Chondrocyte (in vitro differentiated cells): ENCODE measurements at regions not wholly inside any gene's neighbourhood (a gene's known extent, or its start where the extent isn't known, plus 50 kb on each side); places are given as distances from the start of the nearest gene placed in this dataset.

Experiments used
- DNase-seq: peaks from one replicate; pipeline ENCODE4 v3.0.0; 2021; ENCODE audit warnings: mixed read lengths, low spot score
- H3K27ac Mint-ChIP-seq: one replicate; pipeline ENCODE4 v1.8.0; 2021; ENCODE audit warnings: mild to moderate bottlenecking, moderate library complexity, mixed read lengths; ENCODE audit not compliant: unreplicated experiment
- H3K27me3 Mint-ChIP-seq: 2 replicates; pipeline ENCODE4 v1.8.0; 2021; ENCODE audit warnings: low read depth, mixed read lengths
- H3K36me3 Mint-ChIP-seq: 2 replicates; pipeline ENCODE4 v1.8.0; 2021; ENCODE audit warnings: low read depth, mixed read lengths
- H3K4me1 Mint-ChIP-seq: 2 replicates; pipeline ENCODE4 v1.8.0; 2021; ENCODE audit warnings: low read depth, mild to moderate bottlenecking, mixed read lengths
- H3K4me3 Mint-ChIP-seq: one replicate; pipeline ENCODE4 v1.8.0; 2021; ENCODE audit warnings: mild to moderate bottlenecking, moderate library complexity, mixed read lengths; ENCODE audit not compliant: unreplicated experiment
- H3K9me3 Mint-ChIP-seq: 2 replicates; pipeline ENCODE4 v1.8.0; 2021; ENCODE audit warnings: low read depth, mixed read lengths
- CTCF ChIP-seq: fragments of 200-600 bp; sonication (generic); IDR thresholded peaks from 2 replicates; pipeline ENCODE4 v1.5.0; 2021; ENCODE audit warnings: antibody characterized with exemption, mild to moderate bottlenecking, moderate library complexity

- Mint-ChIP-seq H3K4me3 (no peak overlapping the region), H3K27me3 (peaks cover 38% of the 10 kb centered on the region), H3K27ac (no peak overlapping the region), H3K4me1 (no peaks in the 10 kb centered on the region), H3K9me3 (peaks cover 4% of the 10 kb centered on the region), H3K36me3 (no peaks in the 10 kb centered on the region)
- TF ChIP-seq CTCF, result no peak
- no peak for DNase-seq
Measured at GRCh38 chr1:229158341-229158921, 112.5 kb upstream of the RAB4A start.

GRCh38 chr1:229158927-229159326 lies 112.0 kb upstream of the RAB4A start:
- Mint-ChIP-seq H3K4me3 (no peak overlapping the region), H3K4me1 (no peaks in the 10 kb centered on the region), H3K36me3 (no peaks in the 10 kb centered on the region), H3K27ac (no peak overlapping the region), H3K9me3 (no peaks in the 10 kb centered on the region), H3K27me3 (peaks cover 36% of the 10 kb centered on the region)
- no peak for DNase-seq
- TF ChIP-seq CTCF, result no peak

GRCh38 chr1:229159668-229160544 lies 111.0 kb upstream of the RAB4A start:
- no peak overlapping the region for H3K4me3 Mint-ChIP-seq
- peaks cover 38% of the 10 kb centered on the region for H3K27me3 Mint-ChIP-seq
- H3K27ac Mint-ChIP-seq, result no peak overlapping the region
- no peaks in the 10 kb centered on the region for H3K4me1 Mint-ChIP-seq
- no peak for DNase-seq
- H3K36me3 Mint-ChIP-seq, result no peaks in the 10 kb centered on the region
- no peak for TF ChIP-seq CTCF
- H3K9me3 Mint-ChIP-seq, result no peaks in the 10 kb centered on the region

GRCh38 chr1:229161740-229162139 lies 109.2 kb upstream of the RAB4A start:
- H3K4me1 Mint-ChIP-seq, result no peaks in the 10 kb centered on the region
- H3K9me3 Mint-ChIP-seq, result no peaks in the 10 kb centered on the region
- TF ChIP-seq CTCF, result no peak
- no peak overlapping the region for H3K27ac Mint-ChIP-seq
- H3K36me3 Mint-ChIP-seq, result no peaks in the 10 kb centered on the region
- no peak for DNase-seq
- H3K27me3 Mint-ChIP-seq, result peaks cover 40% of the 10 kb centered on the region
- no peak overlapping the region for H3K4me3 Mint-ChIP-seq

GRCh38 chr1:229162825-229163515 lies 107.9 kb upstream of the RAB4A start:
- TF ChIP-seq CTCF, result no peak
- DNase-seq, result no peak
- Mint-ChIP-seq H3K9me3 (no peaks in the 10 kb centered on the region), H3K4me3 (no peak overlapping the region), H3K36me3 (no peaks in the 10 kb centered on the region), H3K4me1 (no peaks in the 10 kb centered on the region), H3K27me3 (peaks cover 47% of the 10 kb centered on the region), H3K27ac (no peak overlapping the region)
